ENCODE measurements at regions not wholly inside any gene's neighbourhood (a gene's known extent, or its start where the extent isn't known, plus 50 kb on each side); places are given as distances from the start of the nearest gene placed in this dataset.
A peak's percentile ranks its signal among the peaks of the same experiment; 100 is the strongest.

GRCh38 chrX:120014354-120015130, 62.9 kb downstream of the RHOXF2B start:
- Histone ChIP-seq H3K27ac (no peak overlapping the region), H3K36me3 (no peaks in the 10 kb centered on the region), H3K27me3 (peaks cover 0 to 70% (median 25%) of the 10 kb centered on the region in 9 donors), H3K9me3 (no peaks in the 10 kb centered on the region), H3K4me1 (peaks cover 0 to 11% (median 0%) of the 10 kb centered on the region in 12 donors), H3K4me3 (peak overlapping the region in 8 of 12 donors; percentile 5 to 39 (median 32))
- intact Hi-C loops (cut with DNase I) = no loop called here
- TF ChIP-seq CTCF (IDR thresholded peaks at IDR 0.05) (no peak), POLR2A (IDR thresholded peaks at IDR 0.05) (no peak)
- WGBS, 4 donors = 21 to 52% (median 37%) methylated on average over 26 to 30 of the region's 30 CpGs
- DNase-seq = no peak
- ATAC-seq = no peak

GRCh38 chrX:120001787-120002186, 58.2 kb upstream of the NKAP start:
- Histone ChIP-seq H3K27me3 (peaks cover 7 to 78% (median 27%) of the 10 kb centered on the region in 9 donors), H3K36me3 (no peaks in the 10 kb centered on the region), H3K4me1 (peaks cover 0 to 8% (median 0%) of the 10 kb centered on the region in 12 donors), H3K9me3 (no peaks in the 10 kb centered on the region), H3K27ac (no peak overlapping the region), H3K4me3 (no peak overlapping the region)
- no peak for DNase-seq
- no peak for TF ChIP-seq CTCF (IDR thresholded peaks at IDR 0.05)
- TF ChIP-seq POLR2A (IDR thresholded peaks at IDR 0.05) = no peak
- intact Hi-C loops (cut with DNase I) = no loop called here
- ATAC-seq = no peak
- 37 to 60% (median 51%) methylated on average over 6 of the region's 6 CpGs for WGBS, 4 donors

GRCh38 chrX:120000490-120001246, 57.1 kb upstream of the NKAP start:
- intact Hi-C loops (cut with DNase I) = no loop called here
- H3K36me3 ChIP-seq = no peaks in the 10 kb centered on the region
- no peak for ATAC-seq
- H3K9me3 ChIP-seq = no peaks in the 10 kb centered on the region
- peaks cover 0 to 8% (median 0%) of the 10 kb centered on the region in 12 donors for H3K4me1 ChIP-seq
- no peak overlapping the region for H3K4me3 ChIP-seq
- H3K27ac ChIP-seq = no peak overlapping the region
- WGBS, 4 donors = 3 to 44% (median 22%) methylated on average over 32 of the region's 32 CpGs
- H3K27me3 ChIP-seq = peaks cover 9 to 86% (median 38%) of the 10 kb centered on the region in 9 donors
- DNase-seq = no peak
- TF ChIP-seq POLR2A (IDR thresholded peaks at IDR 0.05) (no peak), CTCF (IDR thresholded peaks at IDR 0.05) (no peak)

GRCh38 chrX:119999087-119999634, 55.6 kb upstream of the NKAP start:
- TF ChIP-seq CTCF (IDR thresholded peaks at IDR 0.05) = no peak
- TF ChIP-seq POLR2A (IDR thresholded peaks at IDR 0.05) = no peak

More at GRCh38 chrX:119999087-119999634, 55.6 kb upstream of the NKAP start:
- H3K4me3 ChIP-seq = no peak overlapping the region
- intact Hi-C loops (cut with DNase I) = no loop called here
- no peak for ATAC-seq
- H3K9me3 ChIP-seq = no peaks in the 10 kb centered on the region
- peaks cover 9 to 93% (median 53%) of the 10 kb centered on the region in 9 donors for H3K27me3 ChIP-seq
- H3K27ac ChIP-seq = no peak overlapping the region
- peaks cover 0 to 8% (median 0%) of the 10 kb centered on the region in 12 donors for H3K4me1 ChIP-seq
- WGBS, 4 donors = 4 to 39% (median 15%) methylated on average over 20 of the region's 20 CpGs
- no peak for DNase-seq
- no peaks in the 10 kb centered on the region for H3K36me3 ChIP-seq
